ENCODE measurements at regions not wholly inside any gene's neighbourhood (a gene's known extent, or its start where the extent isn't known, plus 50 kb on each side); places are given as distances from the start of the nearest gene placed in this dataset.
A peak's percentile ranks its signal among the peaks of the same experiment; 100 is the strongest.
"Not testable (repeated sequence)": the region's sequence is repeated elsewhere in the genome, so short reads cannot be mapped to it uniquely, and the experiment has no call there.

DNA sequence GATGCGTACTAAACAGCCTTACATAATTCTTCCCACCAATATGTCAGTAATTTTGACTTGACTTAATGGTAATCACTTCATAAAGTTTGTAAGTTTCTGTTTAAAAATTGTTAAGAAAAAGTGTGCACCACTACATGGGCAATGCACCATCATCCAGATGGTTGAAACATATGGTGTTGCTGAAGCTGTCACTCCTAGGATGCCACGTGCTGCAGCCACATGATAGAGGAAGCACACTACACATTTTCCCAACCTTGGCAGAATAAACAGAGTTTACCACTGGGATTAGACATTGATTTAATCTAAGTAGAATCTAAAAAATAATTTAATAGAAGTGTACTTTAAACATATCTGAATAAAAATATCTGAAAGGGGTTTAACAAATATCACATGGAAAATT lies 1209.9 kb downstream of the NSUN3 start:
- DNase-seq (ENCODE audit: low spot score) = peak; percentile 25

DNA sequence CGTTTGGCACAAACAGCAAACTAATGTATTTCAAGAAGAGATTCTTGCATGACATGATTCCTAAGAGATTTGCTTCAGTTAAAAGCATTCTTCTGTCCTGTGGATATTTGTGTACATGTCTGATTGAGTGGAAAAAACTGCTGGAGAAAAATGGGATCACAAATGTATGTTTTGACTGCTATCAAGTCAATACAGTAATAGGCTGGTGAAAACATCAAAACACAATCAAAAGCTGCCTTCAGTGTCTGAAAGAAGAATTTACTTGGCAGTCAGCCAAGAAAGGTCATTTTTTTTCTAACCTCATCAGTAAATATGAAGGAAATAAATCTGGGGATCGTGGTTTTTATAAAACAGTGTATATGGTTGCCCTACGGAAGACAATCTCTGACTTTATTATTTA lies 1214.8 kb downstream of the NSUN3 start:
- DNase-seq (ENCODE audit: low spot score) = no peak

DNA sequence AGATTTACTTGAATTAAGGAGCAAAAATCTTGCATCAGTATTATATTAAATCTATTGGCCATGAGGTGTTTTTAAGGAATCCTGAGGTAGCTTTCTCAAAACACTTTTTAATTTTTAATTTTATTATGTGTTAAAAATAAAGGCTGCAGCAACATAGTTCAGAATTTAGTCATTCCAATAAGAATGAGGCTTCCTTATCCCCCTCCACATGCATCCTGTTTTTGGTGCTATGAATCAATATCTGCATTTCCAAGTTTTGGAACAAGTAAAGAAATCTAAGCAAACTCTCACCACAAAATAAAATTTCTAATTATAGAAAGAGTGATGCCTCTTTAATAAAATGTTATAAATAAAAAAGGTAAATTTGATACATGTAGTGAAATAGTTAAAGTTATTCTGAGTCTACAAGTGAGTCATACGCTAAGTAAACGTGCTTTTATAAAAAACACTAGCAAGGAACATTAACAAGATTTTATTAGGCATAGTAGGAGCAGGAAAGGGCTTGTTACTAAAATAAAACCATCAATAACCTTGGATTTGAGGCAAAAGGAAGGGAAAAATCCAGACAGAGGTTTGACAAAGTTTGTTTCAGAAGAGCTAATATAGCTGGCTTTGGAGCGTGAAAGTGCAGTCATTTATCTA lies 1218.0 kb downstream of the NSUN3 start:
- no peak for DNase-seq (ENCODE audit: low spot score)

DNA sequence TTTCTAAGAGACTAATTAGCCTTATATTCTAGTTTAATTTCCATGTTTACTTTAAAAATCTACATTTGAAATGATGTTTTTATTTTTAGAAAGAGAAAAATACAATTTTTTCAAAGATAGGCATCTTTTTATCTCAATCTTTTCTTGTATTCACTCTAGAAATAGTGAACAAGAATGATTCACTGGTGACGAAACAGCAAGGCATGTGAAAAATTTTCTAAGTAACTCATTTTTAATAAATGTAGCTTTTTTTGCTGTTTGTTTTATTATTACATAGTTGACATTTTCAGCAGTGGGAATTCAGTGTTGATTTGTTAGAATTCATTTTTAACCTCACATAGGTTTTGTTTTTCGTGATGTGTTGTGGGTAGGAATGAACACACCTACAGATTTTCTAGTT lies 1226.4 kb downstream of the NSUN3 start:
- no peak for DNase-seq (ENCODE audit: low spot score)

DNA sequence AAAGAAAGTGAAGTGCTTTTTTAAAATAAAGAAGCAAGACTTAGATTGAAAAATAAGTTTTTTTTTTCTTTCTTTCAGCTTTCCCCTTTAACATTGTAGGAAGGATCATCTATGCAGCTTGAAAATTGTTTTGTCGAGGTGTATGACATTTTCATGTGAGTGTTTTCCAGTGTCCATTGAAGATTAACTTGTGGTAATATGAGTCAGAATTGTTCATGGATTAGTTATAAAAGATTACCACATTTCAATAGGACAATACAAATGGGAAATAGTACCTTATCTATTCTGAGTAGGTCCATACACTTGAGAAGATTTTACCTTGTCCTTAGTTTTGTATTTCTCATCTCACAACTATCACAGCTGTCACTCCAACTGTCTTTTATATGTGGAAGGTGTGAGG lies 1234.7 kb downstream of the NSUN3 start:
- no peak for DNase-seq (ENCODE audit: low spot score)

DNA sequence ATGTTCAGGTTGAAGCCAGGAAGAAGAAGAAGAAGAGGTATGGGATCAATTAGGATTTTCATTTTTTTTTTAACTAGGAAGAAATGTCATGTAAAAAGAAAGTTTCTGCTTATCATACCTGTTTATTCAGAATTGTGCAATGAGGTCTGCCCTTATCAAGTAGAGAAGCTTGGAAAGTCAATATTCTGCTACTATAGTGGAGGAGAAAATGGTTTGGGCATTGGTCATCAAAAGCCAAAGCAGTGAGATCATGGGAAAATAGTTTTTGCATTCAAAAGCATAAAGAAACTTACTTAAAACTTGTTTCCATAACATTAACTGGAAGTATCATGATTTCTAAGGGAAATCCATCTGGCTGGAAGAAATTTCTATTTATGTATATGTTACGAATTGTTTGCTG lies 1239.2 kb downstream of the NSUN3 start:
- DNase-seq (ENCODE audit: low spot score) = no peak

DNA sequence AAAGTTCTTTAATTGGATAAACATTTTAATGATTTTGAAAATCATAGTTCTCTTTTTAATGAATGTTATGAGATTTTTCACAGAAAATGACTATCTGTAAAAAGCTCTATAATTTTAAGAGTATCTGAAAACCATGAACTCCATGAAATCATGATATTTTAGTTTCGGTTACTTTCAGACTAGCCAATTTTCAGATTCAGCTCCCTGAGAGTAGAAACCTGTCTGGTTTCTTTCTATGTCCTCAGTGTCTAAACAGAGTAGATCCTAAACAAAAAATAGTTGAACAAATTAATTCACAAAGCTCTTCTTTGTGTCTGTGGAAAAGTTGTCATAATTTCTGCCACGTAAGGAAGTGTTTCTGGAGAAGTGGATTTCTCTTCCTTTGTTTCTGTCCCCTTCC lies 1247.7 kb downstream of the NSUN3 start:
- no peak for DNase-seq (ENCODE audit: low spot score)

DNA sequence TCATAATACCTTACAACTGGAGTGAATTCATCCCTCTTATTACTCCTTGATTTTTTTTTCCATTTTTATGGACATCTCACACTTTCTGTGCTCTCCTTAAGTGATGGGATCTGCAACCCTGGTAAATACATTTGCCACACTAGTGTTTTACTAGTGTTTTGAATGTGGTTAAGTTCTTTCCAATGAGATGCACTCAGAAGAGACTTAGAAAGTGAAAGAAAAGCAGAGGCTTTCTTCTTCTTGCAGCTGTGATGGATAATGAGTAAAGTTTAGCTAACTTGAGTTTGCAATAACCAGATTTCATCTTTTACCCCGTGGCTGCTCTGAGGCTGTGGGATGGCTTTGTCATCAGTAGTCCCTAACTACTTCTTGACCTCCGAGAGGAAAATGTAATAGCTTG lies 1248.4 kb downstream of the NSUN3 start:
- DNase-seq (ENCODE audit: low spot score) = no peak

DNA sequence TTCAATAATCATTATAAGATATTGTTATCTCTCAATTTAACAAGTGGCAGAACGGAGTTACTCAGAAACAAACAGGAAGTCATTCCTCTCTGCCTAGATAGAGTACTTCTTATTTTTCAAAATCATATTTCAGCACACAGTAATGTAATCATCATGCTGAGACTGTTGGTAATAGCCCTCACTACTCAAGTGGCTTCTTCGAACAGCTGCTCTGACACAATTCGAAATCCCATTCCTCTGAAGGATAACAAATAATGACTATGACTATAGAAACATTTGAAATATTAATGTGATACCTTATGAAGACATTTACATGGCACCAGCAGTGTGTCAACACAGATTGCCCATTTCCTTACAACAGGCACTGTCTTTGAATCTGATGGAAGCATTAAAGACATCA lies 1249.8 kb downstream of the NSUN3 start:
- DNase-seq (ENCODE audit: low spot score) = no peak

DNA sequence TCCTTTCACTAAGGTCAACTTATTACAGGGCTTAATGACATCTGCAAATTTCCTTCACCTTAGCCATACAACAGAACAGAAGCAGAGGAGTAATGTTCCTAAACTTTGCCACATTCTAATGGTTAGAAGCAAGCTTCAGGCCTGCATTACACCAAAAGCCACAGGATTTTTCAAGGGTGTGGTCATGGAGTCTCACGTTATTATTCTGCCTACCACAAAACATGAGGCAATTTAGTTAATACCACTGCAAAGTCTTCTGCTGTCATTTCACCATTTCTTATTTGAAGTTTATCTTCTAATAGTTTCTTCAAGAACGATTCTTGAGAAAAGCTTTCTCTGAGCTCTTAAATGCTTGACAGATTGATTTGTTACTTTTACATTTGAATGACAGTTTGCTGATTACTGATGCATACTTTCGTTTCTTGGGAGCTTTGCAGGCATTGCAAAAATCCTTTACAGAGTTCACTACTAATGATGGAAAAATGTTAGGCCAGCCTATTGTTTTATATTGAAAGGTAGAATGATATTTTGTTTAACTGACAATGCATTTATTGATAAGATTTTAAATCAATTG lies 1257.1 kb downstream of the NSUN3 start:
- no peak for DNase-seq (ENCODE audit: low spot score)

DNA sequence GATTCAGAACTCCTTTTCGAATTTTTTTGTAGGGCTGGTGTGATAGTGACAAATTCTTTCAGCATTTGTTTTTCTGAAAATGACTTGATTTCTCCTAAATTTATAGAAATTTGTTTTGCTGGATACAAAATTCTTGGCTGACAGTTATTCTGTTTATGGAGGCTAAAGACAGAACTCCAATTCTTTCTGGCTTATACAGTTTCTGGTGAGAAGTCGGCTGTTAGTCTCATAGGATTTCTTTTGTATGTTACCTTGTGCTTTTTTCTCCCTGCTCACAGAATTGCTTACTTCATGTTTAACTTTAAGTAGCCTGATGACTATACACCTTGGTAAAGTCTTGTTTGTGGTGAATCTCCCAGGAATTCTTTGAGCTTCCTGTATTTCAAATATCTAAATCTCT lies 1264.6 kb downstream of the NSUN3 start:
- no peak for DNase-seq (ENCODE audit: low spot score)

DNA sequence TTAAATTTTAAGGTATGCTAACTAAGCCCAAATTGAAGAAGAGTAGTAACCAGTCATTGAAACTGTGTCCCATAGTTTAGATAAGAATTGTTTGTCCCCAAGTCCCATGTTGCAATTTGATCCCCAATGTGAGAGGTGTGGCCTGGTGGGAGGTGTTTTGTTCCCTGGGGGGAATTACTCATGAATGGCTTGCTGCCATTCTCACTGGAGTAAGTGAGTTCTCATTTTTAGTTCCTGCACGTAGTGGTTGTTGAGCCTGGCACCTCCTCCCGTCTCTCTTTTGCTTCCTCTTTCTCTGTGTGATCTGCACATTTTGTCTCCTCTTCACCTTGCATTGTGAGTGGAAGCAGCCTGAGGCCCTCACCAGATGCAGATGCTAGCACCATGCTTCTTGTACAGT lies 1271.0 kb downstream of the NSUN3 start:
- DNase-seq (ENCODE audit: low spot score) = no peak

DNA sequence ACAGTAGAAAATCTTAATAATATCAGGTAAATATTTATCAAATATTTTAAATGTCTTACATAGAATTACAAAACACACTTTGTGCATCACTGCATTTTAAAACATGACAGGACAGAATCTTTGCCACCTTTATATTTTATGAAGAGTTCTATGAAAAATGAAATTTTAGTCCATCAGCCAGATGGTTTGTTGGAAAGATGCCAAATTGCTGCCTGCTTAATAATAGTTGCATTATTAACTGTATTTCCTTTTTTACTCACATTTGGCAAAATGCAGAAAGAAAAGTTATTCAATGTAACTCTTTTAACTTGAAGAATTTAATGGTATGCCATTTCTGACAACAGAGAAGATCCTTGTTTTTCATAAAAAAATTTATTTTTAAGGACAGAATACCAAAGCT lies 1271.6 kb downstream of the NSUN3 start:
- no peak for DNase-seq (ENCODE audit: low spot score)

DNA sequence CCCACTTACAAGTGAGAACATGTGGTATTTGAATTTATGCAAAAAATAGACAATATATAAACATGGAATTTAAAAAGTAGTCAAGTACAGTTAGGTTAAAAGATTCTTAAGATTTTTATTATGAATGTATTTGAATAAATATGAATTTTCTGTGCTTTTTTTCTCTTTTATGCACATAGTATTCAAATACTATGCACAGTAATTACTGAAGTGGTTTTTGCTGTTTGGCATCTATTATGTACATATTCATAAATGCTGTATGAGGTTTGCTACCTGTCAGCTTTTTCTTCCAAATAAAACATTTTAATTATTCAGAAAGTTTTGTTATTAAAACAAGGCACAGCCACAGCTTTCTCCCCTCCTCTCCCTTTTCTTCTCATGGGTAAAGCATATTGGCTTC lies 1272.7 kb downstream of the NSUN3 start:
- DNase-seq (ENCODE audit: low spot score) = no peak

DNA sequence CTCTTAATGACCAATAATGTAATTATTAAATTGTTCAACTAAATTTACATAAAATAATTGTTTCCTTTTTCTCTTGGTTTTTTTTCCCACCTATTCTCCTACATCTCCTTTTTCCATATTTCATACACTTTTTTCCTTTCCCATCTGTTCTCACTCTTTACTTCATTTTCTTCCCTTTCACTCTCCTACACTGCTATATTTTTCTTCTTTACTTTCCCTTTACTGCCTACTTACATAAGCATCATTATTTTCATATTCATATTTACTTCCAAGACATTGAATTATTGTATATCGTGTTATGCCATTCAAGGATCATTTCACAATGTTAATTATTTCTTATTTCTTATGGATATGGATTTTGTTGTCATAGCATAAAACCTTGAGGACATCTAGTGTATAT lies 1275.6 kb downstream of the NSUN3 start:
- DNase-seq (ENCODE audit: low spot score) = no peak

DNA sequence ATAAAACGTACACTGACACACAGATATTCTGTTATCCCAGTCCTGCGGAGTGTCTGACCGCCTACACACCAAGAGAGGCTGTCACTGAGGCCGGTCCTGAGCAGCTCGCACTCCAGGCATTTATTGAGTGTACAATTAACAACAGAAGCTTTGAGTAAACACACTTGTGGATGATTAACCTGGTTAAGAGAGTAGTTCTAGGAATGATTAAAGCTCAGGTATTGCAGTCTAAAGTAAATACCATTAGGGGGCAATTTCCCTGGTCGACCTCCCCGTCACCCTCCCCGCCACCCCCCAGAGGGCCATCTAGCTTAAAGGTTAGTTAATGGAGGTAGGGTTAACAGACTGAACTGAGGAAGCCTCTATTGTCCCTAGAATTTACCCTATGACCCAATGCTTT lies 1278.5 kb downstream of the NSUN3 start:
- no peak for DNase-seq (ENCODE audit: low spot score)

DNA sequence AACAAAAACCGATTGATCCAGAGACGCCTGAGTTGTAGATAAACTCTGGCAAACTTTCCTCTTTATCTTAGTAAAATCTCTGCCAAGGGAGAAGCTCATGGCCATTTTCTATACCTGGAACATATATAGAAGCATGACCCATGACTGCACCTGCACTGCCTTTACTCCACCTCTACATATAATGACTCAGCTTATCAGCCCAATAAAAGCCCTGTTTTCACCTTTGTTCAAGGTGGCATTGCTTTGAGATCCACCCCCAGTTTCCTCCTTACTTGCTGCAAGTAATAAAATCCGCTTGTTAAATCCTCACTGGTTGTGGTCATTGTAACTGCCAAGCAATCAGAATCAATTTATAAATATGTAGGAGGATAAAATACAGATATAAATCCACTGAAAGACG lies 1280.4 kb downstream of the NSUN3 start:
- DNase-seq (ENCODE audit: low spot score) = no peak

DNA sequence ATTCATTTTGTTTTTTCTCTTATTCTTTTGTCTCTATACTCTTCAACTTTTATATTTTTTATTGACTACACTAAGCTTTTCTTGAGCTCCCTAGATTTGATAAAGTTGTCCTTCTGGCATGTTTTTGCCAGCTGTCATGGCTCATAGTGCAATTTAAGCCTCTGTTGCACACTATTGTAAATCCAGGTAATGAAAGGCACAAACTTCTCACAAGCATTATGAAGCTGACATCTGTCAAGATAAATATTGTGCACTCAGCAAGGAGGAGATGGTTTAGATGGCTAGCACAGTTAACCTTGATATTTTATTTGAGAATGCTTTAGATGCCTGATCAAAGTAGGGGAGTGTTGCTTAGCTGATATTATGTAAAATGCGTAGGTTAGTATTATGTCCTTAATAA lies 1280.9 kb downstream of the NSUN3 start:
- no peak for DNase-seq (ENCODE audit: low spot score)

DNA sequence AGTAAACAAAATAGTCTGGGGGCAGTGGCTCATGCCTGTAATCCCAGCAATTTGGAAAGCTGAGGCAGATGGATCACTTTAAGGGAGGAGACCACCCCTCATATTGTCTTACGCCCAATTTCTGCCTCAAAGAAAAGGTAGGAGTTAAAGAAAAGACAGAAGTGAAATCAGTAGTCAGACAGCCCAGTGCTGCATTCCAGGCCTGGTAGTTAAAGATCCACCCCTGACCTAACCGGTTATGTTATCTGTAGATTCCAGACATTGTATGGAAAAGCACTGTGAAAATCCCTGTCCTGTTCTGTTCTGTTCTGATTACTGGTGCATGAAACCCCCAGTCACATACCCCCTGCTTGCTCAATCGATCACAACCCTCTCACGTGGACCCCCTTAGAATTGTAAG lies 1285.1 kb downstream of the NSUN3 start:
- DNase-seq (ENCODE audit: low spot score) = not testable (repeated sequence)

DNA sequence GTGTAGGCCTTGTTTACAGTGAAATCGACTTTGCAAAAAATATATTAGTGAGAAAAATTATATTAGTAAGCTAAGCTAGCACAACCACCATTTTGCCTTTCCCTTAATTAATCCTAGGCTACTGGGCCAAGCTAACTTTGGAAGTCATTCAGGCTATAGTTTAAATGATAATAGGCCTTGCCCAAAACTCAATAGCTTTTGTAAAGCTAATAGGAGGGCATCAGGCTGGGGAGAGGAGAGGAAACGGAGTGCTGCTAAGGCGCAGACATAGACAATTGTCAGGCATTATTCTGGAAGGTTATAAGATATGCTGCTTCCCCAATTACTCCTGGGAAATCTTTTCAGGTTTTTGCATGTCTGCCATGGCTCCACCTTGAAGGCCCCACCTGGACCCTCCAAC lies 1286.0 kb downstream of the NSUN3 start:
- no peak for DNase-seq (ENCODE audit: low spot score)

DNA sequence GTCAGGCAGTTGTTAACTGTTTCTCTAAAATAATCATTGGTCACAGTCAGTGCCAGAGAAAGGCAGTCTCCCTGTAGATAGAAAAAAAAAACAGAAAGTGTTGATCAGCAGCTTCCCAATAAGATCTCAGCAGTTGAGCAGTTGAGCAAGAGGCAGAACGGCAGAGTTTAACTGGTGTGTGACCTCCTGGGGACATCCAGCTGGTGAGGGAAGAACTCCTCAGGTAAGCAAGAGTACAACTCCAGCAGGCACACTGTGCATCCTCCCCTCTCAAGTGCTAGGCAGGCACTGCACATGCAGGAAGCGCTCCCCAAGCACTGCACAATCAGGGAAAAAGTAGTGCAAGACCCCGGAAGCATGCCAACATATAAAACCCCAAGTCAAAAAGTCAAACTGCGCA lies 1287.2 kb downstream of the NSUN3 start:
- DNase-seq (ENCODE audit: low spot score) = no peak

DNA sequence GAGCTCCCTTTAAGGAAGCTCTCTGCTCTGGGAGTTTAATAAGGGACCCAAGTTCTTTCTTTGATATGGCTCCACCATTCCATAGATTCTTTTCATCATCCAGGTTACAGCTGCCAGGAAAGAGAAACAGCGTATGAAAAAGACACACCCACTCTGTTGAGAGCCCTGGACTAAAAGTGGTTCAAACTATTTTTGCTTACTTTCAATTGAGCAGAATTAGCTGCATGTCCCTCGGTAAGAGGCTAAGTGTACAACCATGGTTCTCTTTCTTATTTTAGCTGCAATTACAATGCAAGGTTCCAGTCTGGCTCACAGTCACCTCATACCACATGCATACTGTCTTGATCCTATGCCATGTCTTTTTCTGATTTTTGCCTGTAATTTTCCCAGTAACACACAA lies 1288.3 kb downstream of the NSUN3 start:
- DNase-seq (ENCODE audit: low spot score) = no peak

DNA sequence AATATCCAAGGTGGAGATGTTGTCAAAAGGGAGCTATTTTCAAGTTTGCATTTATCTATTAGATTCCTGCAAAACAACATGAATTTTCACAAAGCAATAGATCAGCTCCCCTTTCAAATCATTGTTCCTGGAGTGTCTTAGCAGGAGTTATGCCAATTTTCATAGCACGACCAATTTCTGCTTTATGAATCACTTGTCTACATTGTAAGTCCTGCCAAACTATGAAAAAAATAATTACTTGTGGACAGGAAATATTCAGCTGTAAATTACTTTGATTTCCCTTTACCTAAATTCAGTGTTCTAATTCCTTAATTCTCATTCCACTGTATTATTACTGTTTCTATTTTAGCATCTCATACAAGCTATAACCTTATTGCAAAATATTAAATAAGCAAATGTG lies 1289.6 kb downstream of the NSUN3 start:
- DNase-seq (ENCODE audit: low spot score) = no peak

DNA sequence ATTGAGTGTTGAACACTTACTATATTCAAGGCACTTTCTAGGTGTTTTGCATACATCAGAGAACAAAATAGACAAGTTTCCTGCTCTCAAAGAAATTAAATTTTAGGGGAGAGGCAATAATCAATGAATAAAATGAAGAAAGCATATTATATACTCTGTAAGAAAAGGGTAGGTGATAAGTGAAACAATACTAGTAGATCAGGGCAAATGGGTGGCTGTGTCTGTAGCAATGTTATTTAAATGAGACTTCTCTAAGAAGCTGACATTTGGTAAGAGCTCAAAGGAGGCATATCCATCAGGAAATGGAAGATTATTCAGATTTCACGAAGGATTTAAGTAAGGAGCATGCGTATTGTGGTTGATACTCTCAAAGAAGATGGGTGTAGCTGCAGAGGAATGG lies 1291.6 kb downstream of the NSUN3 start:
- no peak for DNase-seq (ENCODE audit: low spot score)
